ENCODE measurements at regions not wholly inside any gene's neighbourhood (a gene's known extent, or its start where the extent isn't known, plus 50 kb on each side); places are given as distances from the start of the nearest gene placed in this dataset.

- CTCF ChIA-PET = no interaction called here
- no peak overlapping the region for H3K4me3 ChIP-seq (ENCODE audit: low read depth, low read length)
- POLR2A ChIA-PET = no interaction called here
- no peak for TF ChIP-seq CTCF (IDR thresholded peaks at IDR 0.05; ENCODE audit: insufficient read depth, low read length, missing control alignments)
- no peak for DNase-seq (ENCODE audit: low read depth, low spot score)
These were observed 92.8 kb downstream of the ASCL1 start for GRCh38 chr12:103050273-103050672.

GRCh38 chr12:103053089-103053488 is 95.6 kb downstream of the ASCL1 start:
- H3K4me3 ChIP-seq (ENCODE audit: low read depth, low read length) = no peak overlapping the region
- ChIA-PET CTCF (no interaction called here), POLR2A (no interaction called here)
- no peak for DNase-seq (ENCODE audit: low read depth, low spot score)
- no peak for TF ChIP-seq CTCF (IDR thresholded peaks at IDR 0.05; ENCODE audit: insufficient read depth, low read length, missing control alignments)

- H3K4me3 ChIP-seq (ENCODE audit: low read depth, low read length) = no peak overlapping the region
- ChIA-PET CTCF (no interaction called here), POLR2A (no interaction called here)
- TF ChIP-seq CTCF (IDR thresholded peaks at IDR 0.05; ENCODE audit: insufficient read depth, low read length, missing control alignments) = no peak
- DNase-seq (ENCODE audit: low read depth, low spot score) = no peak
These were observed 116.2 kb downstream of the ASCL1 start for GRCh38 chr12:103073630-103074029.

DNA sequence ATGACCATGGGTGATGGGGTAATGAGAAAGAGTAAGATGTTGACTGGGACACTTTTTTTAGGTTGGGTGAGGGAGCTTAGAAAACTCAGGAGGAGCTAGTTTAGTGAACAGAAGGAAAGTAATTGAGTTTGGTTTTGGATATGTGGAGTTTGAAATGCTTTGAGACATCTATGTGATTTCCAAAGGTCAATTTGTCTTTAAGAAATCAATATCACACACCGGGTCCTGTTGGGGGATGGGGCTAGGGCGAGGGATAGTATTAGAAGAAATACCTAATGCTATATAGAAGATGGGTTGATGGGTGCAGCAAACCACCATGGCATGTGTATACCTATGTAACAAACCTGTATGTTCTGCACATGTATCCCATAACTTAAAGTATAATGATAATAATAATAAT is 118.4 kb downstream of the ASCL1 start:
- no peak overlapping the region for H3K4me3 ChIP-seq (ENCODE audit: low read depth, low read length)
- DNase-seq (ENCODE audit: low read depth, low spot score) = no peak
- no peak for TF ChIP-seq CTCF (IDR thresholded peaks at IDR 0.05; ENCODE audit: insufficient read depth, low read length, missing control alignments)
- ChIA-PET CTCF (no interaction called here), POLR2A (no interaction called here)

DNA sequence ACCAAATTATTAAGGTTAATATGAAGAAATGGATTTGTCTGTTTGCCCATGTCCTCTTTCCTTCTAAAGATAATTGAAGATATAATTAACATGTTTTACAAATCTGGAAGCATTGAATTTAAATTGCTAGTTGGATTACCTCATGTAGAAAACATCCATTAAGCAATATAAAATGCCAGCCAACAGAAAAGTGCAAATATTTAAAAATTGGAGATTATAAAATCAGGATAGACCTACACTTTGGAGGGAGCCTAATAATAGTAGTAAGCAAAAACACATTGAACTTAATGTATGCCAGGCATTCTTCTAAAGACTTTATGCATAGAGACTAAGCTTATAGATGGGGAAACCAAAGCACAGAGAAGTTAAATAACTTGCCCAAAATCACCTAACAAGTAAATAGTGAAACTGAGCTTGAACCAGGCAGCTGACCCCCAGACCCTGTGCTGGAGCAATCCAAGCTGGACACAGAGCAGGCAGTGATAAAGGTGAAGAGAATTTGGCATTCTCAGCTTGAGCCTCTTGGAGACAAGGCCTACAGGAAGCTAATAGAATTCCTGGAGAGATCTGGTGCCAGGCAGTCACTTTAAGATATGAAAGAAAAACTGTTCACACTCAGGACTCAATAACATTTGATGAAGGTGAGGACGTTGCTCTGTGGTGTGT is 119.8 kb downstream of the ASCL1 start:
- no peak for DNase-seq (ENCODE audit: low read depth, low spot score)
- ChIA-PET CTCF (no interaction called here), POLR2A (no interaction called here)
- H3K4me3 ChIP-seq (ENCODE audit: low read depth, low read length) = no peak overlapping the region
- no peak for TF ChIP-seq CTCF (IDR thresholded peaks at IDR 0.05; ENCODE audit: insufficient read depth, low read length, missing control alignments)

GRCh38 chr12:103085541-103085940 is 128.1 kb downstream of the ASCL1 start:
- ChIA-PET POLR2A (no interaction called here), CTCF (no interaction called here)
- DNase-seq (ENCODE audit: low read depth, low spot score) = no peak
- H3K4me3 ChIP-seq (ENCODE audit: low read depth, low read length) = no peak overlapping the region
- TF ChIP-seq CTCF (IDR thresholded peaks at IDR 0.05; ENCODE audit: insufficient read depth, low read length, missing control alignments) = no peak
